PC-3 (cell line): ENCODE measurements at regions not wholly inside any gene's neighbourhood (a gene's known extent, or its start where the extent isn't known, plus 50 kb on each side); places are given as distances from the start of the nearest gene placed in this dataset.

Experiments
- CTCF ChIP-seq: fragments of 300-600 bp; sonication (generic); conservative IDR thresholded peaks from 2 replicates; pipeline ENCODE4 v1.5.1; 2017; ENCODE audit warnings: antibody characterized with exemption, low read depth, mild to moderate bottlenecking, low read length
- EZH2 ChIP-seq: fragments of 300-600 bp; sonication (generic); IDR thresholded peaks from one replicate; pipeline ENCODE4 v1.6.1; 2017; ENCODE audit warnings: antibody characterized with exemption, mild to moderate bottlenecking, low read length; ENCODE audit not compliant: unreplicated experiment
- EZH2phosphoT487 ChIP-seq: fragments of 300-600 bp; sonication (generic); IDR thresholded peaks from 2 replicates; pipeline ENCODE4 v1.6.1; 2018; ENCODE audit warnings: mild to moderate bottlenecking, antibody characterized with exemption, low read length, borderline replicate concordance

DNA sequence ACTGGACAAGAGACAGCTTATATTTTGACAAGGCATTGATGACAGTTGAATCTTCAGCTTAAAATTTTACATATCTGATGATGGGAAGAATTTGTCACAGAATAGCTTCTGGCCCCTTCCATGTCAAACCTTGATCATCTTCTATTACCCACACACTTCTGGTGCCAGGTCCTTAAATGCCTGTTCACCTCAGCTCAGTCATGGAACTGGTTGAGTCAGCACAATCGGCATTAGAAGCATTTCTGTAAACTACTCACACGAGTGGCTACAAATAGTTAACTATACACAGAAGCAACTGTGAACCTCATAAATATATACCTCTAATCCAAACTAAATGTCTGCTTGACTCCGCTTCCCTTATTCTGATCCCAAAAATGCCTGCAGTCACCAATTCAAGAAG, 161.2 kb downstream of the FOXO1 start:
- no peak for TF ChIP-seq CTCF
- no peak for TF ChIP-seq EZH2
- no peak for TF ChIP-seq EZH2phosphoT487
